Type B pancreatic cell (in vitro differentiated cells): ENCODE measurements at regions not wholly inside any gene's neighbourhood (a gene's known extent, or its start where the extent isn't known, plus 50 kb on each side); places are given as distances from the start of the nearest gene placed in this dataset.

Experiments used
- DNase-seq: peaks from one replicate; pipeline ENCODE4 v3.0.0; 2021; ENCODE audit warnings: mixed read lengths; ENCODE audit not compliant: unreplicated experiment; ENCODE audit errors: extremely low spot score
- H3K27ac Mint-ChIP-seq: 2 replicates; pipeline ENCODE4 v1.8.0; 2021; ENCODE audit warnings: mild to moderate bottlenecking, mixed read lengths
- H3K27me3 Mint-ChIP-seq: 2 replicates; pipeline ENCODE4 v1.8.0; 2021; ENCODE audit warnings: mixed read lengths
- H3K36me3 Mint-ChIP-seq: 2 replicates; pipeline ENCODE4 v1.8.0; 2021; ENCODE audit warnings: mixed read lengths
- H3K4me1 Mint-ChIP-seq: one replicate; pipeline ENCODE4 v1.8.0; 2021; ENCODE audit warnings: mixed read lengths; ENCODE audit not compliant: unreplicated experiment
- H3K4me3 Mint-ChIP-seq: 2 replicates; pipeline ENCODE4 v1.8.0; 2021; ENCODE audit warnings: mild to moderate bottlenecking, mixed read lengths
- H3K9me3 Mint-ChIP-seq: 2 replicates; pipeline ENCODE4 v1.8.0; 2021; ENCODE audit warnings: mixed read lengths
- CTCF ChIP-seq: fragments of 200-600 bp; sonication (generic); conservative IDR thresholded peaks from 2 replicates; pipeline ENCODE4 v1.5.0; 2021; ENCODE audit warnings: antibody characterized with exemption, mild to moderate bottlenecking

GRCh38 chr10:130769146-130770017, 542.1 kb downstream of the TCERG1L start:
- no peak for TF ChIP-seq CTCF
- Mint-ChIP-seq H3K4me3 (no peak overlapping the region), H3K36me3 (no peaks in the 10 kb centered on the region), H3K9me3 (peaks cover 4% of the 10 kb centered on the region), H3K27ac (no peak overlapping the region), H3K27me3 (peaks cover 21% of the 10 kb centered on the region), H3K4me1 (peaks cover 6% of the 10 kb centered on the region)
- no peak for DNase-seq

- DNase-seq = no peak
Measured at GRCh38 chr10:130770018-130770630, 541.4 kb downstream of the TCERG1L start.

DNA sequence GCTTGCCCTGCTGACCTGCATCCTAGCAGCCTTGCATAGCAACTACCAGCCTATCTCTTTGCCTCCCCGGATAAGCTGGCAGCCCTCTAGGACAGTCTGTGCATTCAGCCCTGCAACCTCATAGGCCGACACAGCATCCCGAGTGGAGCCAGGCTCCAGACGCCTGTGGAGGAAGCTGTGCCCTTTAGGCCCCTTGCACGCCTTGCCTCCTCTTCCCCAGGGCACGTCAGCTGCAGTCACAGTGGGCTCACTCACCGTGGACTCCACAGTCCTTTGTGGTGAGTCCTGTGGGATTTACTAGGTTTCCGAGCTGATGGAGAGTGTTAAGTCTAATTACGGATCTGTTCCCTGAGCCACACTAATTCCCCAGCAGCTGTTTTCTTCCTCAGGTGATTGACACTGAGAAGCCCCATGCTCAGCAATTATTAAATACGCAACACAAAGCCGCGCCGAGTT, 540.0 kb downstream of the TCERG1L start:
- peaks cover 4% of the 10 kb centered on the region for H3K9me3 Mint-ChIP-seq
- no peaks in the 10 kb centered on the region for H3K36me3 Mint-ChIP-seq
- peaks cover 6% of the 10 kb centered on the region for H3K4me1 Mint-ChIP-seq
- H3K27me3 Mint-ChIP-seq = peaks cover 30% of the 10 kb centered on the region
- no peak for DNase-seq
- TF ChIP-seq CTCF = no peak
- no peak overlapping the region for H3K4me3 Mint-ChIP-seq
- H3K27ac Mint-ChIP-seq = no peak overlapping the region

More at GRCh38 chr10:130770018-130770630, 541.4 kb downstream of the TCERG1L start:
- Mint-ChIP-seq H3K27ac (no peak overlapping the region), H3K9me3 (peaks cover 4% of the 10 kb centered on the region), H3K36me3 (no peaks in the 10 kb centered on the region), H3K4me3 (no peak overlapping the region), H3K27me3 (peaks cover 21% of the 10 kb centered on the region), H3K4me1 (peaks cover 6% of the 10 kb centered on the region)
- no peak for TF ChIP-seq CTCF

GRCh38 chr10:130772056-130772455, 539.5 kb downstream of the TCERG1L start:
- H3K27me3 Mint-ChIP-seq = peaks cover 30% of the 10 kb centered on the region
- no peak overlapping the region for H3K4me3 Mint-ChIP-seq
- H3K9me3 Mint-ChIP-seq = peaks cover 4% of the 10 kb centered on the region
- no peak overlapping the region for H3K27ac Mint-ChIP-seq
- H3K4me1 Mint-ChIP-seq = peaks cover 6% of the 10 kb centered on the region
- TF ChIP-seq CTCF = no peak
- no peak for DNase-seq
- no peaks in the 10 kb centered on the region for H3K36me3 Mint-ChIP-seq

- no peak overlapping the region for H3K4me3 Mint-ChIP-seq
- DNase-seq = no peak
- peaks cover 6% of the 10 kb centered on the region for H3K4me1 Mint-ChIP-seq
- no peak overlapping the region for H3K27ac Mint-ChIP-seq
- H3K9me3 Mint-ChIP-seq = peaks cover 4% of the 10 kb centered on the region
- no peak for TF ChIP-seq CTCF
- no peaks in the 10 kb centered on the region for H3K36me3 Mint-ChIP-seq
- peaks cover 30% of the 10 kb centered on the region for H3K27me3 Mint-ChIP-seq
Measured at GRCh38 chr10:130772676-130773075, 538.8 kb downstream of the TCERG1L start.
